COLO668 (cell line): ENCODE measurements at regions not wholly inside any gene's neighbourhood (a gene's known extent, or its start where the extent isn't known, plus 50 kb on each side); places are given as distances from the start of the nearest gene placed in this dataset.
A peak's percentile ranks its signal among the peaks of the same experiment; 100 is the strongest.

Source experiments
- DNase-seq: peaks from one replicate; lab custom pipeline; 2025; ENCODE audit not compliant: unreplicated experiment; lab: John Stamatoyannopoulos, UW

DNA sequence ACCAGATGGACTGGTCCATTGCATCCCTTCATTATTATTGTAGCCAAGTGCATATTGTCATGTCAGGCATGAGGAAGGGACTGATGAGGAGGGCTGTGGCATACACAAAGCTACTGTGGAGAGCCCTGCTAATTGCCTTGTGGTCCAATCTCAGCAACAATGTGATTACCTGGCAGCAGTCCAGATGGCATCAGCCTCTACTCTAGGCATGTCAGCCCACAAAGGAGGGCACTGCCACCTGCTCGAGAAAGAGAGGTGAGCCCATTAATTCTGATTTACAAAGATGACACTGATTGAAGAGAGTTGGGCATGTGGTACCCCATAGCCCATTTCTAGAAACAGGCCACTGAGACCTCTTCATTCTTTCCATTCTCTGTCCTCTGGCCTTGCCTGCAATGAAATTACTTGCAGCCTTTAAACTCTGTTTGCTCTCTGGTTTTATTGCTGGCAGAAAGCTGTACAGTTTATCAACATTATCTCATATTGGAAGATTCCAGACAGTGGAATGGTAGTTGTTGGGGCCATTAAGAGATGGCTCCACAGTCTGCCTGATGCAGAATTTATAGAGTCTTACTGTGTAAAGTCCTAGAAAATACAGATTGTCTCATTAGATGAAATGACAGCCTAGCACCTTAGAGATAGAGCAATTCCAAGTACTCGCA lies 307.7 kb downstream of the ARPP21 start:
- DNase-seq: peak; percentile 47

DNA sequence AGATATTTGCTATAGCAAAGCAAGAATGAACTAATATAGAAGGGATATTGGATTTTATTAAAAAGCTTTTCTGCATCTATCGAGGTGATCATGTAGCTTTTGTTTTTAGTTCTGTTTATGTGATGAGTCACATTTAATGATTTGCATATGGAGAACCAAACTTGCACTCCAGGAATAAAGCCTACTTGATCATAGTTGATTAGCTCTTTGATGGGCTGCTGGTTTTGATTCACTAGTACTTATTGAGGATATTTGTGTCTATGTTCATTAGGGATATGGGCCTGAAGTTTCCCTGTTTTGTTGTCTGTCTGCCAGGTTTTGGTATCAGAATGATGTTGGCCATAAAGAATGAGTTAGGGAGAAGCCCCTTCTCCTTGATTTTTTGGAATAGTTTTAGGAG lies 310.7 kb downstream of the ARPP21 start:
- no peak for DNase-seq

DNA sequence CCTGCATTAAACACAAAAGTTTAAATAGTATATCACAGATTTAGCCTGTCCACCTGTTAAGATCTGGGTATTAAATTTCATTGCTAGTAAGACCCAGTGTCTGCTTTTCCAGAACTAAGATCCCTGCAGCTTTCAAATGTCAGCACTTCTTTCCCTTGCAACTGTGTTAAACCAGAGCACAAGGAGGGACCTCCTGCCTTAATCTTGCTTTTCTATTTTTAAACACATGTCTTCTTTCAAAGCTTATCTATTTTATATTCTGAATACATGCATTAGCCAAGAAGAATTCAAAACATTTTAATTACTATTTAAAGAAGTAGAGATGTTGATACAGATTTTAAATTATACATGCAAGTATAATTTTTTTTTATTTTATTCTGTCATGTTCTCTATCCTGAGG lies 315.1 kb downstream of the ARPP21 start:
- no peak for DNase-seq

- no peak for DNase-seq
These were observed 326.6 kb downstream of the ARPP21 start for GRCh38 chr3:35965908-35966307.

GRCh38 chr3:35966629-35967464 lies 327.5 kb downstream of the ARPP21 start:
- no peak for DNase-seq

GRCh38 chr3:35968043-35968622 lies 328.8 kb downstream of the ARPP21 start:
- DNase-seq: no peak

GRCh38 chr3:35969406-35969805 lies 330.1 kb downstream of the ARPP21 start:
- no peak for DNase-seq

DNA sequence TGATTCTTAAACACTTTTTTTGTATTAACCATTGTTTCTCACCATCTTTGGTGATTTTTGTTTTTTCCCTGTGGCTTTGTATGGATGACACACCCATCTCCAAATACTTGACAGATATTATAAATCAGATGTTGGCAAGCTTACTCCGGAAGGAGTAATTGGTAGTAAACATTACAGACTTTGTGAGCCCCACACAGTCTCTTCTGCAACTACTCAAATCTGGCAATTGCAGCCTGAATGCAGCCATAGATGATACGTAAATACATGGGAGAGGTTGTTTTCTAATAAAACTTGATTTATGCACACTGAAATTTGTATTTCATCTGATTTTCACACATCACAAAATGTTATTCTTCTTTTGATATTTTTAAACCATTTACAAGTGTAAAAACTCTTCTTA lies 331.5 kb downstream of the ARPP21 start:
- no peak for DNase-seq

DNA sequence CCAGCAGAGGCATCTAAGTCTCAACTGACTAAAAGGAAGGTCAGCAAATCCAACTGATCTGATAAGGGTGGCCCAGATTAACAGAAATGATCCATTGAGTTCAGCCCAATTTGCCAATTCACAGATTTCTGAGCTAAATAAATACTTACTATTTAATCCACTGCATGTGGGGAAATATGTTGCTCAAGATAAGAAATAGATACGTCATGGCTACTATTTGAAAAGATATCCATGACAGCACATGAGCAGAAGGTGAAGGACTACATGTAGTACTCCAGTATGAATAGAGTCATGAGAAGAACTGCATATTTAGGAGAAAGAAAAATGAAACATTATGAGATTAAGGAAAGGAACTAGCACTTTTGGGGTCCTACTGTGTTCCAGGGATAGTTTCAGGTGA lies 332.4 kb downstream of the ARPP21 start:
- DNase-seq: no peak

GRCh38 chr3:35974872-35975271 lies 335.5 kb downstream of the ARPP21 start:
- DNase-seq: no peak

DNA sequence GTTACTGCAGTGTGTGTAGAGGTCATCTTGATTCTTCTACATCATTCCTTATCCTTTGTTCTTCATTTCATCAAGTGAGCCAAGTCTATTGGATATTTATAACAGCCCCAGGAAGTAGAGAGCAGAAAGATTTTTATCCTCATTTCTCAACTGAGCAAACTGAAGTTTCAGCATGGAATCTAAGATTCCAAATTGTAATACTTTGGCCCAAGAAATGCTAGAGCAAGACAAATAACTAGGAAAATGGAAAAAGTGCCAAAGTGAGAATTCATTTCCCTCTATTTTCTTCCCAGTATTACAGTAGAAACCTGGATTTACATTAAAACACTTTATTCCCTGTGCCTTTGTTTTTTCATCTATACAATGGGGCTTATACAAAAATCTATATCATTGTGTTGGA lies 346.8 kb downstream of the ARPP21 start:
- no peak for DNase-seq

- DNase-seq: no peak
These were observed 348.1 kb downstream of the ARPP21 start for GRCh38 chr3:35987386-35987785.

- DNase-seq: no peak
These were observed 352.7 kb downstream of the ARPP21 start for GRCh38 chr3:35992041-35992440.

DNA sequence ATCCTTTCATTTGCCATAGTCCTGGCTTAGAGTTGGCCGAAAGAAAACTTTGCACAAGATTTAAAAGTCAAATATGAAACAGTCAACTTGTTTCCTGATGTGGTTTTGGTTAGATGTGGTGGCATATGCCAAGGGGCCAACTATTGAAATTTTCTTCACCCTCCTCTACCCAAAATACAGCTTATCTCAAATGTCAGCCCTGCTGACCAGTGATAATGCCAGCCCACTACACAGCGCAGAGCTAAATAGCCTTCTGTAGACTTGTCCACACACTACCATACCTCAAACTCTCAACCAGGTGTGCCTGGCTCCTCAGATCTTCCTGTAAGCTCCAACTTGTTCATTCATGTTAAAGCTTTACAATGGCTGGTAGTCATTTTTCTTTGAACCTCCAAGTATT lies 368.5 kb upstream of the STAC start:
- no peak for DNase-seq

GRCh38 chr3:36013425-36013824 lies 366.9 kb upstream of the STAC start:
- DNase-seq: no peak

DNA sequence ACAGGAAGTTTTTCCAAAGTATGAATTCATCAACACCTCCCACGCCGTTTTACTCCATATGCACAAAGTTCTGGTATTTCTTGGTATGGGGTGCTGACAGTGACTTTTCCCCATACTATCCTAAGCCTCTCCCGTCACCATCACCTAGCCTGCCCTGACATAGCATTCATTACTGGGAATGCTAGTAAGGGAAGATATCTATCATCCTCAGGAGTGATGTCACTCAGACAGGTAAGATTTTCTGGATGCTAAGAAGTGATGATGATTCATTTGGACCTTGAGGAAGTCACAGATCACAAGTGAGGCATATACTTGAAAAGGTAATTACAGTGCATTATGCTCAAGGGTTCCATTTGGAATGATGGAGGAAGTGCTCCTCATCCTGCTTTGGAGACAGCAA lies 355.1 kb upstream of the STAC start:
- DNase-seq: no peak

DNA sequence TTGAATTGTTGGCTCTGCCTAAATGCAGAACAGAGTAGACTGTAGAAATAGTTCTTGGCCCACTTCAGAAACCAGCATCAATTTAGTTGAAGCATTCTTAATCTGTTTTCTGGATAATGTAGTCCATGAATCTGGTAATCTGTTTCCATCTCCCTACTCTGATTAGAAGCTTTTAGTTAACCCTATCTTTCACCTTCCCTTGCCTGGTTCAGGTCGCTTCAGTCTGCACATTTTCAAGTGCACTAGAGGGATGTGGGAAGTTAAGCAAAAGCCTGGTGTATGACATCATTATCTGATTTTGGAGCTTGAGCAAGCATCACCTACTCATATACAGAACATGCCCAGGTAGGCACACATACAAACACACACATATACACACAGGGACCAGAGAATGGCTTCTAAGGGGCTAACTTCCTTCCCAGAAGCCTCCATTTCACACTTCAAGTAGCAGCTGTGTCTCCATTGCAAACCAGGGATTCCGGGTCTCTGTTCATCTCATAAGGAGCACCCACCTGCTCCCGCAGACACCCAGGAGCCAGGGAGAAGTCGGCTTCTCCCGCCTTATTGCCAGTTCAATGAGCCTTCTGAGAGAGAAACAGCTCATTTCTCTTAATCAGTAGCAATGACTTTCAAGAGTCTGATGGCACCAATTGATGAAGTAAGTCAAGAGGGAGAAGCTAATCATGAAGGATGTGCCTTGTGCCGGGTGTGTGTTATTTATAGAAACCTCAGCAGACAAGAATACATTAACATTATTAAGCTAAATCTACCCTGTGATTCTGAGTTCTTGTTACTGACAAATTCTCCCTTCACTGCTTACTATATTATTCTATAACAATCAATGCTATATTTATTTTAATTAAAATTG lies 347.9 kb upstream of the STAC start:
- no peak for DNase-seq

DNA sequence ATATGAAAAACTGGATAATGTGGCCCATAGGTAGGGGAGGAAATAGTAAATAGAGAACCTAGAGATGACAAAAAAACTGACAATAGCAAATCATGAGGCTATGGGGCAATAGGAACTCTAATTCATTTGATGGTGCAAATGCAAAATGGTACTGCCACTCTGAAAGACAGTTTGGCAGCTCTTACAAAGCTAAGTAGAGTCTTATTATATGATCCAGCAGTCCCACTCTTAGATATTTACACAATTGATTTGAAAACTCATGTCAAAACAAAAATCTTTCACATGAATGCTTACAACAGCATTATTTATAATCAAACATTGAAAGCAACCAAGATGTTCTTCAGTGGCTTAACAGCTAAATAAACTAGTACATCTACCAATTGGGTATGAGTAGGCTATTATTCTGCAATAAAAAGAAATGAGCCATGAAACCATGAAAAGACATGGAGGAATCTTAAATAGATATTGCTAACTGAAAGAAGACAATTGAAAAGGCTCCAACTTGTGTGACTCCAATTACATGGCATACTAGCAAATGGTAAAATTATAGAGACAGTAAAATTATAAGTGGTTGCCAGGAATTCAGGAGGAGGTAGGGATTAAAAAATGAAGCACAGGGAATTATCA lies 321.8 kb upstream of the STAC start:
- no peak for DNase-seq

DNA sequence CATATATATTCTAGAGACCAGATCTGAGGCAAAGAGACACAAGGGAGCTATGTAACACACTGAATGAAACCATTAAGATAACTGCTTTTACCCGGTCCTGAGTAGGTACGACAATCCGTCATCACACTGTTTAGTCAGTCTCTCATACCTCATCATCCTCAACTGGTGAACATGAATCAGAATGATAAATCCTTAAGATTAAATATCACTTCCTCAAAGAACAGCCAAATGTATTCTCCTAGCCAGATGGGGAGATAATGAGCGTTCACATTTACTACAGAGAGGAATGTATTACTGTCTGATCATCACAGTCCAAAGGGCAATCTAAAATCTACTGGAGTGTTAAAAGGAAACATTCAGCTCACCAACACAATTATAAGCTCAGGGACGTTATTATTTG lies 319.4 kb upstream of the STAC start:
- DNase-seq: peak; percentile 2

- no peak for DNase-seq
These were observed 316.3 kb upstream of the STAC start for GRCh38 chr3:36063992-36064391.

GRCh38 chr3:36065321-36065720 lies 315.0 kb upstream of the STAC start:
- no peak for DNase-seq
